K562 (cell line): ENCODE measurements at regions not wholly inside any gene's neighbourhood (a gene's known extent, or its start where the extent isn't known, plus 50 kb on each side); places are given as distances from the start of the nearest gene placed in this dataset.

Experiments
- CHD2 ChIP-seq: IDR thresholded peaks from 2 replicates; pipeline ENCODE4 v1.6.1; 2011; ENCODE audit warnings: low read depth, low read length
- CSDE1 ChIP-seq, 2 experiments: fragments of 450-650 bp; IDR thresholded peaks; 2 replicates each; pipeline ENCODE4 v1.6.1; 2016; ENCODE audit warnings: mild to moderate bottlenecking in 1 of 2
- EP300 ChIP-seq: IDR thresholded peaks from 2 replicates; pipeline ENCODE4 v1.6.1; 2012; ENCODE audit warnings: low read length, improper control_type of control experiment
- EZH2 ChIP-seq: IDR thresholded peaks from 2 replicates; pipeline ENCODE4 v1.6.1; 2012; ENCODE audit warnings: low read depth, mild to moderate bottlenecking, inconsistent platforms, low read length, borderline replicate concordance
- KAT7 ChIP-seq: sonication (generic); formaldehyde crosslinking; IDR thresholded peaks from 2 replicates; pipeline ENCODE4 v1.8.0; 2022; ENCODE audit warnings: missing genetic modification reagents, mild to moderate bottlenecking, borderline replicate concordance
- MTA3 ChIP-seq: fragments of 450-650 bp; formaldehyde crosslinking; IDR thresholded peaks from 2 replicates; pipeline ENCODE4 v1.6.1; 2017; ENCODE audit warnings: mild to moderate bottlenecking, borderline replicate concordance
- SPI1 ChIP-seq: IDR thresholded peaks from 2 replicates; pipeline ENCODE4 v1.6.1; 2011; ENCODE audit warnings: low read depth, low read length, control low read depth, borderline replicate concordance
- STAG1 ChIP-seq: sonication (generic); formaldehyde crosslinking; IDR thresholded peaks from 2 replicates; pipeline ENCODE4 v1.5.0; 2020; ENCODE audit warnings: missing genetic modification reagents, borderline replicate concordance
- ZBTB1 ChIP-seq: sonication (generic); formaldehyde crosslinking; IDR thresholded peaks from 2 replicates; pipeline ENCODE4 v1.8.1; 2023; ENCODE audit warnings: missing genetic modification reagents, low read depth, mild to moderate bottlenecking, borderline replicate concordance
- TF ChIP-seq, protein P1 (sequence below), 3 experiments: IDR thresholded peaks in 2 of 3; conservative IDR thresholded peaks in 1 of 3; 2 replicates each; pipeline ENCODE4 v1.5.1; 2011 to 2012; ENCODE audit warnings: low read length in 3 of 3, mild to moderate bottlenecking in 3 of 3, control low read depth in 2 of 3, improper control_type of control experiment in 1 of 3, inconsistent platforms in 1 of 3, low read depth in 1 of 3, mixed read lengths in 1 of 3, moderate library complexity in 1 of 3; ENCODE audit not compliant: insufficient read depth in 2 of 3
- TF ChIP-seq, protein P2 (sequence below): sonication (generic); formaldehyde crosslinking; IDR thresholded peaks from 2 replicates; pipeline ENCODE4 v1.8.0; 2022; ENCODE audit warnings: mild to moderate bottlenecking, missing genetic modification reagents

GRCh38 chr14:65223636-65224035 is 121.3 kb upstream of the MAX start:
- no peak for TF ChIP-seq CSDE1 (IDR thresholded peaks at IDR 0.05)
- no peak for TF ChIP-seq STAG1 (CRISPR knock-in tag)
- TF ChIP-seq CHD2 = no peak
- no peak for TF ChIP-seq EZH2
- no peak for TF ChIP-seq KAT7 (CRISPR knock-in tag)
- TF ChIP-seq, protein P1, sequence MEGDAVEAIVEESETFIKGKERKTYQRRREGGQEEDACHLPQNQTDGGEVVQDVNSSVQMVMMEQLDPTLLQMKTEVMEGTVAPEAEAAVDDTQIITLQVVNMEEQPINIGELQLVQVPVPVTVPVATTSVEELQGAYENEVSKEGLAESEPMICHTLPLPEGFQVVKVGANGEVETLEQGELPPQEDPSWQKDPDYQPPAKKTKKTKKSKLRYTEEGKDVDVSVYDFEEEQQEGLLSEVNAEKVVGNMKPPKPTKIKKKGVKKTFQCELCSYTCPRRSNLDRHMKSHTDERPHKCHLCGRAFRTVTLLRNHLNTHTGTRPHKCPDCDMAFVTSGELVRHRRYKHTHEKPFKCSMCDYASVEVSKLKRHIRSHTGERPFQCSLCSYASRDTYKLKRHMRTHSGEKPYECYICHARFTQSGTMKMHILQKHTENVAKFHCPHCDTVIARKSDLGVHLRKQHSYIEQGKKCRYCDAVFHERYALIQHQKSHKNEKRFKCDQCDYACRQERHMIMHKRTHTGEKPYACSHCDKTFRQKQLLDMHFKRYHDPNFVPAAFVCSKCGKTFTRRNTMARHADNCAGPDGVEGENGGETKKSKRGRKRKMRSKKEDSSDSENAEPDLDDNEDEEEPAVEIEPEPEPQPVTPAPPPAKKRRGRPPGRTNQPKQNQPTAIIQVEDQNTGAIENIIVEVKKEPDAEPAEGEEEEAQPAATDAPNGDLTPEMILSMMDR (IDR thresholded peaks at IDR 0.05 in 2 of 3, conservative IDR thresholded peaks at IDR 0.05 in 1 of 3; ENCODE audit: insufficient read depth in 2 of 3, low read depth in 1 of 3, low read length in 3 of 3) = no peak
- TF ChIP-seq EP300 = no peak
- TF ChIP-seq, protein P2, sequence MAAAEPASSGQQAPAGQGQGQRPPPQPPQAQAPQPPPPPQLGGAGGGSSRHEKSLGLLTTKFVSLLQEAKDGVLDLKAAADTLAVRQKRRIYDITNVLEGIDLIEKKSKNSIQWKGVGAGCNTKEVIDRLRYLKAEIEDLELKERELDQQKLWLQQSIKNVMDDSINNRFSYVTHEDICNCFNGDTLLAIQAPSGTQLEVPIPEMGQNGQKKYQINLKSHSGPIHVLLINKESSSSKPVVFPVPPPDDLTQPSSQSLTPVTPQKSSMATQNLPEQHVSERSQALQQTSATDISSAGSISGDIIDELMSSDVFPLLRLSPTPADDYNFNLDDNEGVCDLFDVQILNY (CRISPR knock-in tag) = no peak
- TF ChIP-seq ZBTB1 (CRISPR knock-in tag) = no peak
- TF ChIP-seq MTA3 = no peak
- TF ChIP-seq SPI1 = no peak
